Parathyroid adenoma (tissue), 2 donors: ENCODE measurements at regions not wholly inside any gene's neighbourhood (a gene's known extent, or its start where the extent isn't known, plus 50 kb on each side); places are given as distances from the start of the nearest gene placed in this dataset.

Experiments
- H2AFZ ChIP-seq: fragments of 300-600 bp; sonication (generic); one replicate; pipeline ENCODE4 v1.7.0; 2017; ENCODE audit warnings: antibody characterized with exemption, mild to moderate bottlenecking
- H3K27ac ChIP-seq: fragments of 300-600 bp; sonication (generic); one replicate; pipeline ENCODE4 v1.7.0; 2017
- H3K27me3 ChIP-seq: fragments of 300-600 bp; sonication (generic); one replicate; pipeline ENCODE4 v1.7.0; 2017; ENCODE audit warnings: low read length; ENCODE audit not compliant: control insufficient read depth, insufficient read depth
- H3K36me3 ChIP-seq: fragments of 300-600 bp; sonication (generic); one replicate; pipeline ENCODE4 v1.7.0; 2017; ENCODE audit warnings: low read length; ENCODE audit not compliant: control insufficient read depth, insufficient read depth
- H3K4me1 ChIP-seq: fragments of 300-600 bp; sonication (generic); one replicate; pipeline ENCODE4 v1.7.0; 2017; ENCODE audit warnings: control low read depth
- H3K4me2 ChIP-seq: fragments of 300-600 bp; sonication (generic); one replicate; pipeline ENCODE4 v1.7.0; 2017; ENCODE audit warnings: low read length
- H3K4me3 ChIP-seq: fragments of 300-600 bp; sonication (generic); one replicate; pipeline ENCODE4 v1.7.0; 2017; ENCODE audit warnings: low read depth, low read length
- H3K79me2 ChIP-seq: fragments of 300-600 bp; sonication (generic); one replicate; pipeline ENCODE4 v1.7.0; 2017; ENCODE audit warnings: control low read depth
- H3K9ac ChIP-seq: fragments of 300-600 bp; sonication (generic); one replicate; pipeline ENCODE4 v1.7.0; 2017; ENCODE audit warnings: mild to moderate bottlenecking
- H3K9me3 ChIP-seq: fragments of 300-600 bp; sonication (generic); one replicate; pipeline ENCODE4 v1.7.0; 2017; ENCODE audit warnings: low read length; ENCODE audit not compliant: control insufficient read depth
- CTCF ChIP-seq: fragments of 300-600 bp; sonication (generic); IDR thresholded peaks from one replicate; pipeline ENCODE4 v1.7.0; 2017; ENCODE audit warnings: antibody characterized with exemption, mild to moderate bottlenecking
- donor health status: primary hyperparathyroidism.

- Histone ChIP-seq H3K9ac (no peak overlapping the region), H3K27ac (no peak overlapping the region), H3K27me3 (no peaks in the 10 kb centered on the region), H3K36me3 (no peaks in the 10 kb centered on the region), H3K9me3 (no peaks in the 10 kb centered on the region), H2AFZ (no peak overlapping the region), H3K4me1 (peaks cover 15% of the 10 kb centered on the region), H3K79me2 (no peaks in the 10 kb centered on the region), H3K4me3 (no peak overlapping the region), H3K4me2 (no peak overlapping the region)
- TF ChIP-seq CTCF = no peak
Measured at GRCh38 chr6:71388856-71389527, 100.4 kb downstream of the OGFRL1 start.

GRCh38 chr6:71391126-71391525, 102.5 kb downstream of the OGFRL1 start:
- H3K4me1 ChIP-seq = peaks cover 19% of the 10 kb centered on the region
- H3K79me2 ChIP-seq = no peaks in the 10 kb centered on the region
- no peak overlapping the region for H3K4me3 ChIP-seq
- no peak for TF ChIP-seq CTCF
- H2AFZ ChIP-seq = no peak overlapping the region
- H3K27me3 ChIP-seq = no peaks in the 10 kb centered on the region
- no peak overlapping the region for H3K9ac ChIP-seq
- H3K9me3 ChIP-seq = no peaks in the 10 kb centered on the region
- H3K27ac ChIP-seq = no peak overlapping the region
- no peaks in the 10 kb centered on the region for H3K36me3 ChIP-seq
- H3K4me2 ChIP-seq = no peak overlapping the region

- no peak overlapping the region for H3K27ac ChIP-seq
- H3K4me2 ChIP-seq = no peak overlapping the region
- H3K27me3 ChIP-seq = no peaks in the 10 kb centered on the region
- H2AFZ ChIP-seq = no peak overlapping the region
- no peaks in the 10 kb centered on the region for H3K79me2 ChIP-seq
- no peaks in the 10 kb centered on the region for H3K9me3 ChIP-seq
- H3K36me3 ChIP-seq = no peaks in the 10 kb centered on the region
- no peak for TF ChIP-seq CTCF
- no peak overlapping the region for H3K9ac ChIP-seq
- H3K4me3 ChIP-seq = no peak overlapping the region
- H3K4me1 ChIP-seq = peaks cover 22% of the 10 kb centered on the region
Measured at GRCh38 chr6:71392276-71392675, 103.7 kb downstream of the OGFRL1 start.

- Histone ChIP-seq H3K9me3 (no peaks in the 10 kb centered on the region), H3K27ac (peak overlapping the region; percentile 22), H3K9ac (no peak overlapping the region), H3K4me2 (peak overlapping the region; percentile 4), H3K27me3 (no peaks in the 10 kb centered on the region), H2AFZ (no peak overlapping the region), H3K4me1 (peaks cover 19% of the 10 kb centered on the region), H3K79me2 (no peaks in the 10 kb centered on the region), H3K36me3 (no peaks in the 10 kb centered on the region), H3K4me3 (no peak overlapping the region)
- no peak for TF ChIP-seq CTCF
Measured at GRCh38 chr6:71393471-71393870, 104.9 kb downstream of the OGFRL1 start.

- no peaks in the 10 kb centered on the region for H3K27me3 ChIP-seq
Measured at GRCh38 chr6:71393981-71394432, 105.4 kb downstream of the OGFRL1 start.

More at GRCh38 chr6:71393981-71394432, 105.4 kb downstream of the OGFRL1 start:
- H3K36me3 ChIP-seq = no peaks in the 10 kb centered on the region
- H3K9ac ChIP-seq = no peak overlapping the region
- no peak for TF ChIP-seq CTCF
- H3K9me3 ChIP-seq = no peaks in the 10 kb centered on the region
- H3K4me3 ChIP-seq = no peak overlapping the region
- H2AFZ ChIP-seq = no peak overlapping the region
- peak overlapping the region; percentile 34 for H3K27ac ChIP-seq
- H3K4me1 ChIP-seq = peaks cover 19% of the 10 kb centered on the region
- peak overlapping the region; percentile 25 for H3K4me2 ChIP-seq
- no peaks in the 10 kb centered on the region for H3K79me2 ChIP-seq
